ENCODE measurements at regions not wholly inside any gene's neighbourhood (a gene's known extent, or its start where the extent isn't known, plus 50 kb on each side); places are given as distances from the start of the nearest gene placed in this dataset.

DNA sequence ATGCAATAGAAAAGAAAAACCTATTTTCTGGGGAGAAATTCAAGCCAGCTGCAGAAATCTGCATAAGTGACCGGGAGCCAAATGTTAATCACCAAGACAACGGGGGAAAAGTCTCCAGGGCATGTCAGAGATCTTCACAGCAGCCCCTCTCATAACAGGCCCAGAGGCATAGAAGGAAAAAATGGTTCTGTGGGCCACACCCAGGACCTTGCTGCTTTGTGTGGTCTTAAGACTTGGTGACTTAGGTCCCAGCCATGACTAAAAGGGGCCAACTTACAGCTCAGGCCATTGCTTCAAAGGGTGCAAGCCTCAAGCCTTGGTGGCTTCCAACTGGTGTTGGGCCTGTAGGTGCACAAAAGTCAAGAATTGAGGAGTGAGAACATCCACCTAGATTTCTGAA is 2847.6 kb upstream of the PCDH20 start (continued):
- TF ChIP-seq, protein P1, sequence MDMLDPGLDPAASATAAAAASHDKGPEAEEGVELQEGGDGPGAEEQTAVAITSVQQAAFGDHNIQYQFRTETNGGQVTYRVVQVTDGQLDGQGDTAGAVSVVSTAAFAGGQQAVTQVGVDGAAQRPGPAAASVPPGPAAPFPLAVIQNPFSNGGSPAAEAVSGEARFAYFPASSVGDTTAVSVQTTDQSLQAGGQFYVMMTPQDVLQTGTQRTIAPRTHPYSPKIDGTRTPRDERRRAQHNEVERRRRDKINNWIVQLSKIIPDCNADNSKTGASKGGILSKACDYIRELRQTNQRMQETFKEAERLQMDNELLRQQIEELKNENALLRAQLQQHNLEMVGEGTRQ (IDR thresholded peaks at IDR 0.05; ENCODE audit: low read depth, low read length) = no peak
- TF ChIP-seq, protein P1 (CRISPR knock-in tag; IDR thresholded peaks at IDR 0.05; ENCODE audit: borderline replicate concordance) = no peak
- no peak for TF ChIP-seq XRCC5 (optimal IDR thresholded peaks at IDR 0.05; ENCODE audit: low read length)
- TF ChIP-seq RBAK (CRISPR knock-in tag; IDR thresholded peaks at IDR 0.05) = no peak
- TF ChIP-seq IRX3 (CRISPR knock-in tag; IDR thresholded peaks at IDR 0.05; ENCODE audit: borderline replicate concordance, low read depth) = no peak
- no peak for TF ChIP-seq ZNF10 (CRISPR knock-in tag; IDR thresholded peaks at IDR 0.05; ENCODE audit: borderline replicate concordance, low read depth)
- TF ChIP-seq ZBTB43 (CRISPR knock-in tag; conservative IDR thresholded peaks at IDR 0.05) = no peak
- TF ChIP-seq LRRFIP1 (CRISPR knock-in tag; conservative IDR thresholded peaks at IDR 0.05) = no peak
- no peak for TF ChIP-seq MTF1 (CRISPR knock-in tag; IDR thresholded peaks at IDR 0.05)
- TF ChIP-seq IRF2 (CRISPR knock-in tag; IDR thresholded peaks at IDR 0.05) = no peak
- no peak for TF ChIP-seq ZNF609 (CRISPR knock-in tag; IDR thresholded peaks at IDR 0.05; ENCODE audit: borderline replicate concordance)
- no peak for TF ChIP-seq SOX5 (CRISPR knock-in tag; IDR thresholded peaks at IDR 0.05; ENCODE audit: borderline replicate concordance)
